Upper lobe of left lung (tissue), 6 donors: ENCODE measurements at regions not wholly inside any gene's neighbourhood (a gene's known extent, or its start where the extent isn't known, plus 50 kb on each side); places are given as distances from the start of the nearest gene placed in this dataset.

Experiments
- ATAC-seq, 2 donors: fragments of 200-7000 bp; cut with Tn5 transposase; one replicate each; pipeline ENCODE4 v1.9.1; 2022; ENCODE audit warnings: mild to moderate bottlenecking in 2 of 2, moderate library complexity in 2 of 2; ENCODE audit not compliant: low FRiP score in 2 of 2
- DNase-seq, 2 donors: peaks; one replicate each; pipeline ENCODE4 v3.0.0-alpha.2; 2019 to 2020
- H3K27ac ChIP-seq, 4 donors: fragments of 200-600 bp; sonication (generic); one replicate each; pipeline ENCODE4 v1.5.1; 2016 to 2019
- H3K27me3 ChIP-seq, 4 donors: fragments of 200-600 bp; sonication (generic); one replicate each; pipeline ENCODE4 v1.5.1; 2017 to 2019
- H3K36me3 ChIP-seq, 4 donors: fragments of 200-600 bp; sonication (generic); one replicate each; pipeline ENCODE4 v1.5.1; 2016 to 2019
- H3K4me1 ChIP-seq, 4 donors: fragments of 200-600 bp; sonication (generic); one replicate each; pipeline ENCODE4 v1.5.1; 2018 to 2019
- H3K4me3 ChIP-seq, 4 donors: fragments of 200-600 bp; sonication (generic); one replicate each; pipeline ENCODE4 v1.5.1; 2017 to 2019; ENCODE audit warnings: mild to moderate bottlenecking in 2 of 4, moderate library complexity in 1 of 4
- H3K9me3 ChIP-seq, 4 donors: fragments of 200-600 bp; sonication (generic); one replicate each; pipeline ENCODE4 v1.5.1; 2018 to 2019
- CTCF ChIP-seq, 6 experiments: fragments of 450-650 bp in 4 of 6; fragments of 200-600 bp in 2 of 6; sonication (generic) in 2 of 6; IDR thresholded peaks; one replicate each; pipeline ENCODE4 v1.5.1; 2016 to 2019; ENCODE audit warnings: antibody characterized with exemption in 6 of 6
- EP300 ChIP-seq, 4 donors: sonication (generic); formaldehyde crosslinking; IDR thresholded peaks; one replicate each; pipeline ENCODE4 v1.5.1; 2017; ENCODE audit warnings: antibody characterized with exemption in 4 of 4, control low read depth in 2 of 4
- POLR2A ChIP-seq, 4 donors: fragments of 450-650 bp; IDR thresholded peaks; one replicate each; pipeline ENCODE4 v1.5.1; 2016 to 2017; ENCODE audit warnings: antibody characterized with exemption in 4 of 4, mild to moderate bottlenecking in 2 of 4
- POLR2AphosphoS5 ChIP-seq, 2 donors: sonication (generic); formaldehyde crosslinking; IDR thresholded peaks; one replicate each; pipeline ENCODE4 v1.5.1; 2017; ENCODE audit warnings: antibody characterized with exemption in 2 of 2
- WGBS, 2 donors: methylation state at CpG; one replicate each; pipeline ENCODE4 v1.1.5; 2017 to 2018; 5-methylcytosine and 5-hydroxymethylcytosine counted together
- donor health status: DM: no; HTN: no; CAD: no; lungs with moderate emphysema.
- donor health status: DM: no; HTN: yes; CAD: no; lungs with severe emphysema.

DNA sequence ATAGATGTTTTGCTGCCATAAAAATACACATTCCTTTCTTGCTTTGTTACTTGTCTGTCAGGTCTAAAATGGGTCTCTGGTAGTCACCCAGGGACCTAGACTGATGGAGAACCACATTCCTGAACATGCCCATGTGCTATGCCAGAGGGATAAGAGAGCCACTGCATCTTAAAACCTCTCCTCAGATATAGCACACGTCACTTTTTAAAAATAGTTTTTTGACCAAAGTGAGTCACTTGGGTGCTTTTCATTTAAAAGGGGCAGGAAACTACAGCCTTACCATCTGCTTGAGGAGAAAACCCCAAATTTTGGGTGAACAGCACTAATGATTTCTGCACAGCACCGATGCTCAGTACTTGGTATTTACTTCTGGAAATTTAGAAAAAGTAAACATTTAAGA, 197.8 kb downstream of the OGFRL1 start:
- WGBS, 2 donors, result 89% methylated on average over 2 of the region's 2 CpGs
- no peak for ATAC-seq
- Histone ChIP-seq H3K27ac (no peak overlapping the region), H3K9me3 (no peaks in the 10 kb centered on the region), H3K36me3 (no peaks in the 10 kb centered on the region), H3K4me3 (no peak overlapping the region), H3K4me1 (peaks cover 9 to 21% (median 16%) of the 10 kb centered on the region in 4 donors), H3K27me3 (no peaks in the 10 kb centered on the region)
- DNase-seq, result no peak
- TF ChIP-seq CTCF (IDR thresholded peaks at IDR 0.05), result no peak
- TF ChIP-seq EP300 (IDR thresholded peaks at IDR 0.05), result no peak
- no peak for TF ChIP-seq POLR2AphosphoS5 (IDR thresholded peaks at IDR 0.05)
- no peak for TF ChIP-seq POLR2A (IDR thresholded peaks at IDR 0.05)

- no peak for TF ChIP-seq POLR2A (IDR thresholded peaks at IDR 0.05)
- no peak for TF ChIP-seq EP300 (IDR thresholded peaks at IDR 0.05)
- no peak for TF ChIP-seq CTCF (IDR thresholded peaks at IDR 0.05)
- TF ChIP-seq POLR2AphosphoS5 (IDR thresholded peaks at IDR 0.05), result no peak
- Histone ChIP-seq H3K4me1 (peaks cover 3 to 11% (median 7%) of the 10 kb centered on the region in 4 donors), H3K27me3 (no peaks in the 10 kb centered on the region), H3K9me3 (no peaks in the 10 kb centered on the region), H3K4me3 (no peak overlapping the region), H3K36me3 (no peaks in the 10 kb centered on the region), H3K27ac (no peak overlapping the region)
- WGBS, 2 donors, result 44 to 53% methylated on average over 4 of the region's 4 CpGs
- DNase-seq (no peak), ATAC-seq (peak in 1 of 2 donors; percentile 39)
These were observed 199.6 kb downstream of the OGFRL1 start for GRCh38 chr6:71488186-71488585.

- ATAC-seq (no peak), DNase-seq (peak in 1 of 2 donors; percentile 46)
- WGBS, 2 donors, result 20 to 21% methylated on average over 3 of the region's 3 CpGs
- no peaks in the 10 kb centered on the region for H3K27me3 ChIP-seq
- TF ChIP-seq CTCF (IDR thresholded peaks at IDR 0.05) (no peak), POLR2AphosphoS5 (IDR thresholded peaks at IDR 0.05) (no peak), POLR2A (IDR thresholded peaks at IDR 0.05) (no peak), EP300 (IDR thresholded peaks at IDR 0.05) (no peak)
- H3K4me3 ChIP-seq, result no peak overlapping the region
- no peaks in the 10 kb centered on the region for H3K9me3 ChIP-seq
- H3K36me3 ChIP-seq, result no peaks in the 10 kb centered on the region
- H3K4me1 ChIP-seq, result peaks cover 3 to 11% (median 7%) of the 10 kb centered on the region in 4 donors
- peak overlapping the region in 1 of 4 donors; percentile 51 for H3K27ac ChIP-seq
These were observed 201.1 kb downstream of the OGFRL1 start for GRCh38 chr6:71489736-71490135.

DNA sequence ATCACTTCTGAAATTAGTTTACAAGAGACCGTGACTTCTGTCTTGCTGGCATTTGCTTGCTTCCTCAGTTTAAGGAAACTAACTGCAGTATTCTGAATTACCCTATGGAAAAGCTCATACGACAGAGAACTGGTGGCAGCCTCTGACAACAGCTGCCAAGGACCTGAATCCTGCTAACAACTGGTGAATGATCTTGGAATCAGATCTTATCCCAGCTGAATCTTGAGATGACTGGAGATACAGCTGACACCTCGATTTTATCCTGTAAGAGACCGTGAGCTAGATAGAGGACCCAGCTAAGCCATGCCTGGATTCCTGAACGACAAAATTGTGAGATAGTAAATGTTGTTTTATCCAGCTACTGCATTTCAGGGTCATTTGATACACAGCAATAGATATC, 202.3 kb downstream of the OGFRL1 start:
- 80 to 87% methylated on average over 5 of the region's 5 CpGs for WGBS, 2 donors
- Histone ChIP-seq H3K4me1 (peaks cover 3 to 15% (median 9%) of the 10 kb centered on the region in 4 donors), H3K4me3 (no peak overlapping the region), H3K36me3 (no peaks in the 10 kb centered on the region), H3K9me3 (no peaks in the 10 kb centered on the region), H3K27ac (no peak overlapping the region), H3K27me3 (no peaks in the 10 kb centered on the region)
- ATAC-seq (no peak), DNase-seq (no peak)
- TF ChIP-seq EP300 (IDR thresholded peaks at IDR 0.05) (no peak), POLR2A (IDR thresholded peaks at IDR 0.05) (no peak), POLR2AphosphoS5 (IDR thresholded peaks at IDR 0.05) (no peak)

- peaks cover 10 to 15% (median 12%) of the 10 kb centered on the region in 4 donors for H3K4me1 ChIP-seq
- H3K27ac ChIP-seq, result no peak overlapping the region
- no peaks in the 10 kb centered on the region for H3K36me3 ChIP-seq
- DNase-seq (no peak), ATAC-seq (no peak)
- H3K4me3 ChIP-seq, result no peak overlapping the region
- H3K27me3 ChIP-seq, result no peaks in the 10 kb centered on the region
- TF ChIP-seq POLR2A (IDR thresholded peaks at IDR 0.05) (no peak), CTCF (IDR thresholded peaks at IDR 0.05) (no peak), EP300 (IDR thresholded peaks at IDR 0.05) (no peak), POLR2AphosphoS5 (IDR thresholded peaks at IDR 0.05) (no peak)
- H3K9me3 ChIP-seq, result no peaks in the 10 kb centered on the region
These were observed 203.2 kb downstream of the OGFRL1 start for GRCh38 chr6:71491844-71492243.
